ENCODE measurements at regions not wholly inside any gene's neighbourhood (a gene's known extent, or its start where the extent isn't known, plus 50 kb on each side); places are given as distances from the start of the nearest gene placed in this dataset.
"Not testable (repeated sequence)": the region's sequence is repeated elsewhere in the genome, so short reads cannot be mapped to it uniquely, and the experiment has no call there.

DNA sequence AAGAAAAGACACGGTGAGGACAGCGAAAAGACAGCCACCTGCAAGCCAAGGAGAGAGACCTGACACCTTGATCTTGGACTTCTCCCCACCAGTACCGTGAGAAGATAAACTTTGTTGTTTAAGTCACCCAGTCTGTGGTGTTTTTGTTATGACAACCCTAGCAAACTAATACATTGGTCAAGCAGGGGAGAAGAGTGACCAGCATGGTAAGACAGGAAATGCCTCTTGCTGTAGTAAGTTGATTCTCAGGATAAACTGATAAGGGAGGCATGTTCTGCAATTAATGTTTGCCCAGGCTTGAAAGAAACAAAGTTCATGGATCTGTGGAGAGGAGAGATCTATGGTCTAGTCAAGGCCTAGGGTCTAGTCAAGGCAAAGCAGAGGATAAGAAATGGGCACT, 801.2 kb downstream of the MAT2B start:
- Histone ChIP-seq H3K9me3 (no peaks in the 10 kb centered on the region), H3K4me3 (no peak overlapping the region), H3K27ac (no peak overlapping the region), H3K4me1 (no peaks in the 10 kb centered on the region), H3K36me3 (no peaks in the 10 kb centered on the region), H3K27me3 (no peaks in the 10 kb centered on the region)
- TF ChIP-seq, protein P1, sequence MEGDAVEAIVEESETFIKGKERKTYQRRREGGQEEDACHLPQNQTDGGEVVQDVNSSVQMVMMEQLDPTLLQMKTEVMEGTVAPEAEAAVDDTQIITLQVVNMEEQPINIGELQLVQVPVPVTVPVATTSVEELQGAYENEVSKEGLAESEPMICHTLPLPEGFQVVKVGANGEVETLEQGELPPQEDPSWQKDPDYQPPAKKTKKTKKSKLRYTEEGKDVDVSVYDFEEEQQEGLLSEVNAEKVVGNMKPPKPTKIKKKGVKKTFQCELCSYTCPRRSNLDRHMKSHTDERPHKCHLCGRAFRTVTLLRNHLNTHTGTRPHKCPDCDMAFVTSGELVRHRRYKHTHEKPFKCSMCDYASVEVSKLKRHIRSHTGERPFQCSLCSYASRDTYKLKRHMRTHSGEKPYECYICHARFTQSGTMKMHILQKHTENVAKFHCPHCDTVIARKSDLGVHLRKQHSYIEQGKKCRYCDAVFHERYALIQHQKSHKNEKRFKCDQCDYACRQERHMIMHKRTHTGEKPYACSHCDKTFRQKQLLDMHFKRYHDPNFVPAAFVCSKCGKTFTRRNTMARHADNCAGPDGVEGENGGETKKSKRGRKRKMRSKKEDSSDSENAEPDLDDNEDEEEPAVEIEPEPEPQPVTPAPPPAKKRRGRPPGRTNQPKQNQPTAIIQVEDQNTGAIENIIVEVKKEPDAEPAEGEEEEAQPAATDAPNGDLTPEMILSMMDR (IDR thresholded peaks at IDR 0.05), result no peak
- DNase-seq (ENCODE audit: low spot score), result no peak

DNA sequence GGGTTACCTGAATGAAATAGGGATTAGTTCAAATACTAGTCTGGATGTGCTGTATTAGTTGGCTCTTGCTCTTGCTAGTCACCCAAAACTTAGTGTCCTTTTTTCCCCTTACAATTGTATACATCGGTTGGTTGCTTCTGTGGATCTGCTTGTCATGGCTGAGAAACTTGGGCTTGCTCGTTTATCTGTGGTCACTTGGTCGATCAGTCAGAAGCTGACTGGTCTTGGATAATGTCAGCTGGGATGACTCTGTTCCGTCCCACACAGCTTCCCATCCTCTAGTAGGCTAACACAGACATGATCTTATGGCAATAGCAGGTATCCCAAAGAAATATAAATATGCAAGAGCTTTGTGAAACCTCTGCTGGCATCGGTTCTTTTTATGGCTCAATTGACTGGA, 807.4 kb downstream of the MAT2B start:
- no peaks in the 10 kb centered on the region for H3K27me3 ChIP-seq
- TF ChIP-seq, protein P1 (IDR thresholded peaks at IDR 0.05), result no peak
- DNase-seq (ENCODE audit: low spot score), result no peak
- no peaks in the 10 kb centered on the region for H3K36me3 ChIP-seq
- H3K4me3 ChIP-seq, result no peak overlapping the region
- no peak overlapping the region for H3K27ac ChIP-seq
- no peaks in the 10 kb centered on the region for H3K9me3 ChIP-seq
- H3K4me1 ChIP-seq, result no peaks in the 10 kb centered on the region

DNA sequence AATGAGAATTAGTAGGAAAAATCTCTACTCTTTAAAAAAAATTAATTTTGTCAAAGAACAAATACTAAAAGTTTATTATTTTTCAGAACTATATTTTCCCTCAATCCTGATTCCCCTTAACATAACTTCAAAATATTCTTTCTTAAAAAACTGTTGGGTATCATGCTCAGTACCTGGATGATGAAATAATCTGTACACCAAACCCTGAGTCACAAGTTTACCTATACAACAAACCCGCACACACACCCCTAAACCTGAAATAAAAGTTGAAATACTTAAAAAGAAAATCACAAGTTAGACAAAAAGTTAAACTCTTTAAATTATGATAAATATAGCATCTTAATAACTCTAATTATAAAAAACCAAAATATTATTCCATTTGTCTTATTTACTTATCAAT, 812.3 kb downstream of the MAT2B start:
- H3K4me3 ChIP-seq, result no peak overlapping the region
- H3K27ac ChIP-seq, result no peak overlapping the region
- no peaks in the 10 kb centered on the region for H3K27me3 ChIP-seq
- TF ChIP-seq, protein P1 (IDR thresholded peaks at IDR 0.05), result no peak
- H3K4me1 ChIP-seq, result no peaks in the 10 kb centered on the region
- H3K36me3 ChIP-seq, result no peaks in the 10 kb centered on the region
- H3K9me3 ChIP-seq, result no peaks in the 10 kb centered on the region
- no peak for DNase-seq (ENCODE audit: low spot score)

GRCh38 chr5:164319161-164319560, 813.7 kb downstream of the MAT2B start:
- Histone ChIP-seq H3K4me1 (no peaks in the 10 kb centered on the region), H3K9me3 (no peaks in the 10 kb centered on the region), H3K36me3 (no peaks in the 10 kb centered on the region), H3K27ac (no peak overlapping the region), H3K4me3 (no peak overlapping the region), H3K27me3 (no peaks in the 10 kb centered on the region)
- DNase-seq (ENCODE audit: low spot score), result no peak
- TF ChIP-seq, protein P1 (IDR thresholded peaks at IDR 0.05), result no peak

DNA sequence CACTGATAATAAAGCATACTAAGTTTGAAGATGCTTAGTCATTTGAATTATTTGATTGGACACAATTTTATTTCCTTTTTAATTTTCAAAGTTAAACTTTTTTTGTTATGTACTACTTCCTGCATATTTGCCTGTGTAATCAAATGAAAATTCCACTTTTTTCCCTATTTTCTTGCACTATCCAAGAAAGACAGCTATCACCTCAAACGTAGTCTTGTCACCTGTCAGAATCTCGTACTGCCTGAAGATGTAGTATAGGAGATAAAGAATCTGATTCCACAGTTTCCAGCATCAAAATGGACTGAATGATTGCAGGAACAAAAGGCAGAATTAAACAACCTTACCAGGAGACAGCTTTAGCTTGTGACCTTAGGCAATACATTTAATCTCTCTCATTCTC, 818.8 kb downstream of the MAT2B start:
- Histone ChIP-seq H3K27me3 (no peaks in the 10 kb centered on the region), H3K27ac (no peak overlapping the region), H3K4me1 (no peaks in the 10 kb centered on the region), H3K9me3 (peaks cover 0 to 28% of the 10 kb centered on the region in 2 donors), H3K36me3 (no peaks in the 10 kb centered on the region), H3K4me3 (no peak overlapping the region)
- TF ChIP-seq, protein P1 (IDR thresholded peaks at IDR 0.05), result no peak
- DNase-seq (ENCODE audit: low spot score), result no peak

- DNase-seq (ENCODE audit: low spot score), result no peak
- Histone ChIP-seq H3K4me3 (no peak overlapping the region), H3K9me3 (peaks cover 0 to 28% of the 10 kb centered on the region in 2 donors), H3K27ac (no peak overlapping the region), H3K4me1 (no peaks in the 10 kb centered on the region), H3K36me3 (no peaks in the 10 kb centered on the region), H3K27me3 (no peaks in the 10 kb centered on the region)
- TF ChIP-seq, protein P1 (IDR thresholded peaks at IDR 0.05), result no peak
These were observed 820.8 kb downstream of the MAT2B start for GRCh38 chr5:164326219-164326618.

DNA sequence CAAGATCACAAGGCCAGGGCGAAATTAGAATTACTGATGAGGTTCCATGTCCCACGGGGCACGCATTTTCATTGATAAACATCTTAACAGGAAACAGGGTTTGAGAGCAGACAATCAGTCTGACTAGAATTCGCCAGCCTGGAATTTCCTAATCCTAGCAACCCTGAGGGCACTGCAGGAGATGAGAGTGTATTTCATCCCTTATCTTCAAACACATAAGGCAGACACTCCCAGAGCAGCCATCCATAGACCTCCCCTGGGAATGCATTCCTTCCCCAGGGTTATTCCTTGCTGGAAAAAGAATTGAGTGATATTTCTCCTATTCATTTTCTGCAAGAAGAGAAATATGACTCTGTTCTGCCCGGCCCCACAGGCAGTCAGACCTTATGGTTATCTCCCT, 821.7 kb downstream of the MAT2B start:
- not testable (repeated sequence) for H3K36me3 ChIP-seq, H3K27me3 ChIP-seq

More for the DNA sequence above, 821.7 kb downstream of the MAT2B start:
- not testable (repeated sequence) for DNase-seq (ENCODE audit: low spot score); H3K4me3 ChIP-seq; H3K4me1 ChIP-seq; H3K27ac ChIP-seq
- H3K9me3 ChIP-seq, result peaks cover 0 to 28% of the 10 kb centered on the region in 2 donors
